SK-N-SH treated with all-trans-retinoic acid at 6 μM for 48 hours (cell line): ENCODE measurements at regions not wholly inside any gene's neighbourhood (a gene's known extent, or its start where the extent isn't known, plus 50 kb on each side); places are given as distances from the start of the nearest gene placed in this dataset.

Experiments
- BACH2 ChIP-seq: fragments of 250-450 bp; sonication (Bioruptor Pico); IDR thresholded peaks from 2 replicates; pipeline ENCODE4 v1.9.0; 2021; ENCODE audit warnings: mild to moderate bottlenecking, borderline replicate concordance
- ESRRG ChIP-seq: fragments of 250-450 bp; sonication (Bioruptor Pico); IDR thresholded peaks from 2 replicates; pipeline ENCODE4 v1.6.1; 2021; ENCODE audit warnings: mild to moderate bottlenecking
- ZFP30 ChIP-seq: fragments of 450-650 bp; formaldehyde crosslinking; IDR thresholded peaks from 2 replicates; pipeline ENCODE4 v1.5.0; 2022; ENCODE audit warnings: mild to moderate bottlenecking, moderate library complexity
- TF ChIP-seq, protein P1 (sequence below): fragments of 250-450 bp; sonication (Bioruptor Pico); IDR thresholded peaks from 2 replicates; pipeline ENCODE4 v1.8.0; 2020; ENCODE audit warnings: mild to moderate bottlenecking, moderate library complexity, borderline replicate concordance

DNA sequence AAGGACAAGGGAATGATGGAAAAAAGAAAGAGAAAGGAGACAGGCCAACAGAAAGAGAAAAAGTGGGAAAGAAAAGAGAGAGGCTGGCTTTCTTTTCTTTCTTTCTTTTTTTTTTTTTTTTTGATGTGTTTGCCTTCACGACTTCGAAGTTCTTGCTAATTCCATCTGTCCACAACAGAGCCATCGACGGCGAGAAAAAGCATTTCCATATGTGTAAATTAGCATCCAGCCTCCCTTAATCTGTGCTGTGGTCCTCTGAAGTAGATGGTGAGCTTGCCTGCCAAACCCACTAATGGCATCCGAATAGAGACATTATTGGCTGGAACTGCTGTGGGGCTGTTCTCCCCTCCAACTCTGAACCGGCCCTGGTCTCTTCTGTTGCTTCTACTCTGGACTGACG, 997.4 kb downstream of the BCL11B start:
- TF ChIP-seq ESRRG (CRISPR knock-in tag) (no peak), BACH2 (CRISPR knock-in tag) (no peak), ZFP30 (no peak)
- TF ChIP-seq, protein P1, sequence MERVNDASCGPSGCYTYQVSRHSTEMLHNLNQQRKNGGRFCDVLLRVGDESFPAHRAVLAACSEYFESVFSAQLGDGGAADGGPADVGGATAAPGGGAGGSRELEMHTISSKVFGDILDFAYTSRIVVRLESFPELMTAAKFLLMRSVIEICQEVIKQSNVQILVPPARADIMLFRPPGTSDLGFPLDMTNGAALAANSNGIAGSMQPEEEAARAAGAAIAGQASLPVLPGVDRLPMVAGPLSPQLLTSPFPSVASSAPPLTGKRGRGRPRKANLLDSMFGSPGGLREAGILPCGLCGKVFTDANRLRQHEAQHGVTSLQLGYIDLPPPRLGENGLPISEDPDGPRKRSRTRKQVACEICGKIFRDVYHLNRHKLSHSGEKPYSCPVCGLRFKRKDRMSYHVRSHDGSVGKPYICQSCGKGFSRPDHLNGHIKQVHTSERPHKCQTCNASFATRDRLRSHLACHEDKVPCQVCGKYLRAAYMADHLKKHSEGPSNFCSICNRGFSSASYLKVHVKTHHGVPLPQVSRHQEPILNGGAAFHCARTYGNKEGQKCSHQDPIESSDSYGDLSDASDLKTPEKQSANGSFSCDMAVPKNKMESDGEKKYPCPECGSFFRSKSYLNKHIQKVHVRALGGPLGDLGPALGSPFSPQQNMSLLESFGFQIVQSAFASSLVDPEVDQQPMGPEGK, result no peak
